SK-N-SH (cell line): ENCODE measurements at regions not wholly inside any gene's neighbourhood (a gene's known extent, or its start where the extent isn't known, plus 50 kb on each side); places are given as distances from the start of the nearest gene placed in this dataset.

ENCODE experiments used
- CTCF ChIA-PET: fragments of 300-600, 350-600 bp; formaldehyde crosslinking; extraction: SDS; loops from one replicate; lab custom pipeline; 2021; lab: Yijun Ruan, JAX
- POLR2A ChIA-PET: fragments of 350-600 bp; sonication (Branson Sonifier 250); formaldehyde crosslinking; extraction: SDS; loops from one replicate; lab custom pipeline; 2020; ENCODE audit warnings: antibody characterized with exemption, inconsistent platforms; lab: Yijun Ruan, JAX
- DNase-seq: peaks from one replicate; pipeline ENCODE4 v3.0.0; 2012
- H2AFZ ChIP-seq: fragments of 200-600 bp; sonication (generic); 2 replicates; pipeline ENCODE4 v1.8.1; 2016; ENCODE audit warnings: antibody characterized with exemption, mild to moderate bottlenecking, low read depth
- H3F3A ChIP-seq: fragments of 200-600 bp; sonication (generic); replicated peaks from 2 replicates; pipeline ENCODE3; 2016; ENCODE audit warnings: antibody characterized with exemption, mild to moderate bottlenecking; ENCODE audit not compliant: insufficient read depth
- H3K27ac ChIP-seq, 2 experiments: fragments of 200-500 bp in 1 of 2; fragments of 200-600 bp in 1 of 2; sonication (Bioruptor generic) in 1 of 2; sonication (generic), shearing (Covaris generic) in 1 of 2; 2 replicates each; pipeline versions ENCODE4 v1.5.1 to v1.6.1; 2014 to 2016; ENCODE audit warnings: low read depth in 2 of 2, inconsistent platforms in 1 of 2, low read length in 1 of 2, mild to moderate bottlenecking in 1 of 2, mixed read lengths in 1 of 2
- H3K27me3 ChIP-seq: fragments of 200-600 bp; sonication (generic), shearing (Covaris generic); 2 replicates; pipeline ENCODE4 v1.6.1; 2016; ENCODE audit warnings: mixed run types; ENCODE audit not compliant: insufficient read depth
- H3K36me3 ChIP-seq, 2 experiments: fragments of 200-500 bp in 1 of 2; fragments of 200-600 bp in 1 of 2; sonication (Bioruptor generic) in 1 of 2; sonication (generic) in 1 of 2; replicated peaks in 1 of 2; 2 replicates each; pipeline versions ENCODE3 to v1.5.1; 2014 to 2016; ENCODE audit warnings: low read length in 1 of 2, mild to moderate bottlenecking in 1 of 2; ENCODE audit not compliant: insufficient read depth in 2 of 2, control insufficient read depth in 1 of 2
- H3K4me1 ChIP-seq, 2 experiments: fragments of 200-500 bp in 1 of 2; fragments of 200-600 bp in 1 of 2; sonication (Bioruptor generic) in 1 of 2; sonication (generic), shearing (Covaris generic) in 1 of 2; 2 replicates each; pipeline versions ENCODE4 v1.5.1 to v1.6.1; 2014 to 2016; ENCODE audit warnings: low read depth in 1 of 2, low read length in 1 of 2, mixed run types in 1 of 2; ENCODE audit not compliant: insufficient read depth in 2 of 2, control insufficient read depth in 1 of 2
- H3K4me2 ChIP-seq: fragments of 200-600 bp; sonication (generic), shearing (Covaris generic); 2 replicates; pipeline ENCODE4 v1.6.1; 2017; ENCODE audit warnings: mixed run types
- H3K4me3 ChIP-seq, 2 experiments: fragments of 200-500 bp in 1 of 2; fragments of 200-600 bp in 1 of 2; sonication (Bioruptor generic) in 1 of 2; sonication (generic), shearing (Covaris generic) in 1 of 2; 2 replicates each; pipeline versions ENCODE4 v1.5.1 to v1.8.1; 2014 to 2016; ENCODE audit warnings: low read depth in 2 of 2, inconsistent platforms in 1 of 2, low read length in 1 of 2, mild to moderate bottlenecking in 1 of 2, mixed read lengths in 1 of 2, moderate library complexity in 1 of 2
- H3K79me2 ChIP-seq: fragments of 200-600 bp; sonication (generic); 2 replicates; pipeline ENCODE4 v1.8.1; 2017; ENCODE audit warnings: mild to moderate bottlenecking; ENCODE audit not compliant: insufficient read depth
- H3K9ac ChIP-seq: fragments of 200-600 bp; sonication (generic); 2 replicates; pipeline ENCODE4 v1.6.1; 2017; ENCODE audit warnings: mixed run types
- H3K9me2 ChIP-seq: fragments of 200-600 bp; sonication (generic); 2 replicates; pipeline ENCODE4 v1.6.1; 2017; ENCODE audit warnings: mixed run types
- H3K9me3 ChIP-seq: fragments of 200-600 bp; sonication (generic); 2 replicates; pipeline ENCODE4 v1.6.1; 2017; ENCODE audit warnings: mixed run types, mild to moderate bottlenecking, moderate library complexity
- H4K20me1 ChIP-seq: fragments of 200-600 bp; sonication (generic); 2 replicates; pipeline ENCODE4 v1.6.1; 2017; ENCODE audit warnings: mild to moderate bottlenecking, mixed run types; ENCODE audit not compliant: insufficient read depth
- CHD2 ChIP-seq: fragments of 150-350 bp; IDR thresholded peaks from 2 replicates; pipeline ENCODE4 v1.6.1; 2018; ENCODE audit warnings: low read length; ENCODE audit not compliant: partially characterized antibody
- CTCF ChIP-seq: fragments of 200-600 bp; sonication (generic); IDR thresholded peaks from 2 replicates; pipeline ENCODE4 v1.6.1; 2017; ENCODE audit warnings: antibody characterized with exemption, mild to moderate bottlenecking, moderate library complexity
- EP300 ChIP-seq, 2 experiments: IDR thresholded peaks; 2 replicates each; pipeline versions ENCODE4 v1.4.0 to v1.6.1; 2012; ENCODE audit warnings: borderline replicate concordance in 1 of 2, low read depth in 1 of 2, low read length in 1 of 2
- EZH2phosphoT487 ChIP-seq: fragments of 200-600 bp; sonication (generic); IDR thresholded peaks from 2 replicates; pipeline ENCODE4 v1.6.1; 2017; ENCODE audit warnings: low read depth, mixed run types, mild to moderate bottlenecking, antibody characterized with exemption, moderate library complexity, borderline replicate concordance
- FOXJ3 ChIP-seq: sonication (generic); formaldehyde crosslinking; IDR thresholded peaks from 2 replicates; pipeline ENCODE4 v1.5.1; 2020; ENCODE audit warnings: mild to moderate bottlenecking, missing genetic modification reagents
- FOXM1 ChIP-seq: IDR thresholded peaks from 2 replicates; pipeline ENCODE4 v1.4.0; 2012; ENCODE audit warnings: low read depth, mild to moderate bottlenecking
- JUND ChIP-seq: IDR thresholded peaks from 2 replicates; pipeline ENCODE4 v1.4.0; 2012
- MAX ChIP-seq: IDR thresholded peaks from 2 replicates; pipeline ENCODE4 v1.4.0; 2012; ENCODE audit warnings: low read depth
- NFIC ChIP-seq: IDR thresholded peaks from 2 replicates; pipeline ENCODE4 v1.4.0; 2012; ENCODE audit warnings: borderline replicate concordance
- PBX3 ChIP-seq: IDR thresholded peaks from 2 replicates; pipeline ENCODE4; 2012
- POLR2AphosphoS5 ChIP-seq: IDR thresholded peaks from 2 replicates; pipeline ENCODE4 v1.6.1; 2012; ENCODE audit warnings: low read depth, low read length
- REST ChIP-seq: IDR thresholded peaks from 2 replicates; pipeline ENCODE4 v1.6.1; 2012; ENCODE audit warnings: mild to moderate bottlenecking, low read depth, low read length, moderate library complexity
- RFX5 ChIP-seq: IDR thresholded peaks from 2 replicates; pipeline ENCODE4 v1.6.1; 2012; ENCODE audit warnings: mild to moderate bottlenecking, improper control_type of control experiment, low read length
- RXRA ChIP-seq: IDR thresholded peaks from 2 replicates; pipeline ENCODE4 v1.4.0; 2012; ENCODE audit warnings: low read depth, mild to moderate bottlenecking, borderline replicate concordance
- SIN3A ChIP-seq: IDR thresholded peaks from 2 replicates; pipeline ENCODE4 v1.6.1; 2012; ENCODE audit warnings: low read depth, mild to moderate bottlenecking, low read length, moderate library complexity, borderline replicate concordance
- SMC3 ChIP-seq: IDR thresholded peaks from 2 replicates; pipeline ENCODE4 v1.6.1; 2012; ENCODE audit warnings: low read depth, low read length, improper control_type of control experiment
- TAF1 ChIP-seq: IDR thresholded peaks from 2 replicates; pipeline ENCODE4 v1.6.1; 2012; ENCODE audit warnings: low read depth, mild to moderate bottlenecking, low read length, moderate library complexity, borderline replicate concordance
- WGBS: methylation state at CpG from one replicate; pipeline ENCODE4 v1.1.6; 2017; ENCODE audit warnings: low lambda C conversion rate; 5-methylcytosine and 5-hydroxymethylcytosine counted together

- Histone ChIP-seq H3K27me3 (no peaks in the 10 kb centered on the region), H3K9me3 (no peaks in the 10 kb centered on the region), H2AFZ (no peak overlapping the region), H3K79me2 (no peaks in the 10 kb centered on the region), H3K4me1 (no peaks in the 10 kb centered on the region), H4K20me1 (no peaks in the 10 kb centered on the region), H3K27ac (no peak overlapping the region), H3K4me3 (no peak overlapping the region), H3F3A (peaks cover 2% of the 10 kb centered on the region), H3K4me2 (no peak overlapping the region), H3K9me2 (no peaks in the 10 kb centered on the region), H3K9ac (no peak overlapping the region), H3K36me3 (no peaks in the 10 kb centered on the region)
- WGBS, result 68% methylated on average over 4 of the region's 4 CpGs
- ChIA-PET POLR2A (no interaction called here), CTCF (no interaction called here)
- TF ChIP-seq FOXM1 (no peak), EP300 (IDR thresholded peaks at IDR 0.05; ENCODE audit: borderline replicate concordance in 1 of 2, low read depth in 1 of 2, low read length in 1 of 2) (no peak), FOXJ3 (no peak), CHD2 (no peak), CTCF (no peak), JUND (no peak), SIN3A (no peak)
- no peak for DNase-seq
These were observed 69.3 kb upstream of the MOCS2 start for GRCh38 chr5:53178830-53179229.

GRCh38 chr5:53179691-53180090, 70.1 kb upstream of the MOCS2 start:
- no peaks in the 10 kb centered on the region for H3K36me3 ChIP-seq
- ChIA-PET POLR2A (no interaction called here), CTCF (no interaction called here)

More at GRCh38 chr5:53179691-53180090, 70.1 kb upstream of the MOCS2 start:
- TF ChIP-seq RFX5 (no peak), MAX (no peak), SIN3A (no peak), TAF1 (no peak), JUND (no peak), RXRA (no peak), PBX3 (no peak), SMC3 (no peak), REST (no peak), FOXM1 (no peak), NFIC (no peak), EP300 (IDR thresholded peaks at IDR 0.05; ENCODE audit: borderline replicate concordance in 1 of 2, low read depth in 1 of 2, low read length in 1 of 2) (no peak), EZH2phosphoT487 (no peak), POLR2AphosphoS5 (no peak), FOXJ3 (no peak)
- TF ChIP-seq, all 33 proteins: peak for 0
- H3K27ac ChIP-seq, result no peak overlapping the region
- no peak overlapping the region for H2AFZ ChIP-seq
- no peaks in the 10 kb centered on the region for H3K4me1 ChIP-seq
- no peaks in the 10 kb centered on the region for H3K27me3 ChIP-seq
- no peak overlapping the region for H3K9ac ChIP-seq
- no peaks in the 10 kb centered on the region for H4K20me1 ChIP-seq
- H3K4me2 ChIP-seq, result no peak overlapping the region
- DNase-seq, result no peak
- H3K4me3 ChIP-seq, result no peak overlapping the region
- H3F3A ChIP-seq, result peaks cover 2% of the 10 kb centered on the region
- 81% methylated on average over 4 of the region's 4 CpGs for WGBS
- H3K79me2 ChIP-seq, result no peaks in the 10 kb centered on the region
- no peaks in the 10 kb centered on the region for H3K9me2 ChIP-seq
- no peaks in the 10 kb centered on the region for H3K9me3 ChIP-seq
